ENCODE measurements at regions not wholly inside any gene's neighbourhood (a gene's known extent, or its start where the extent isn't known, plus 50 kb on each side); places are given as distances from the start of the nearest gene placed in this dataset.

GRCh38 chr5:51889703-51890102 lies 506.5 kb downstream of the ISL1 start:
- no peak for TF ChIP-seq ZNF211 (tag by site-specific recombination; IDR thresholded peaks at IDR 0.05; ENCODE audit: low read depth)
- TF ChIP-seq ATF2 (tag by site-specific recombination; IDR thresholded peaks at IDR 0.05; ENCODE audit: low read depth), result no peak
- no peak for TF ChIP-seq ZNF274 (IDR thresholded peaks at IDR 0.05; ENCODE audit: low read length)
- TF ChIP-seq ZNF274 (tag by site-specific recombination; IDR thresholded peaks at IDR 0.05; ENCODE audit: borderline replicate concordance), result no peak
- no peak for TF ChIP-seq ZNF530 (tag by site-specific recombination; IDR thresholded peaks at IDR 0.05; ENCODE audit: low read depth)
- no peak for TF ChIP-seq PATZ1 (tag by site-specific recombination; IDR thresholded peaks at IDR 0.05)
- TF ChIP-seq ZNF341 (tag by site-specific recombination; IDR thresholded peaks at IDR 0.05; ENCODE audit: low read depth), result no peak
- no peak for TF ChIP-seq ZNF266 (tag by site-specific recombination; IDR thresholded peaks at IDR 0.05; ENCODE audit: low read depth)
- no peak for TF ChIP-seq YY1 (tag by site-specific recombination; IDR thresholded peaks at IDR 0.05)
- no peak for TF ChIP-seq CTCF (tag by site-specific recombination; IDR thresholded peaks at IDR 0.05)
- TF ChIP-seq ZNF449 (tag by site-specific recombination; IDR thresholded peaks at IDR 0.05), result no peak
- TF ChIP-seq KLF9 (tag by site-specific recombination; IDR thresholded peaks at IDR 0.05; ENCODE audit: low read depth), result no peak
- no peak for TF ChIP-seq SP3 (tag by site-specific recombination; IDR thresholded peaks at IDR 0.05)
- TF ChIP-seq ZNF121 (tag by site-specific recombination; IDR thresholded peaks at IDR 0.05), result no peak

All from HEK293 (cell line).